B cell (primary cell): ENCODE measurements at regions not wholly inside any gene's neighbourhood (a gene's known extent, or its start where the extent isn't known, plus 50 kb on each side); places are given as distances from the start of the nearest gene placed in this dataset.

Source experiments
- ATAC-seq: fragments of 200-7000 bp; cut with Tn5 transposase; one replicate; pipeline ENCODE4 v1.10.0; 2021; ENCODE audit warnings: low read depth, mild to moderate bottlenecking, moderate number of reproducible peaks, moderate library complexity
- CTCF ChIA-PET: fragments of 350-600 bp; sonication (Branson Sonifier 250); formaldehyde crosslinking; loops from one replicate; lab custom pipeline; 2021; ENCODE audit warnings: antibody characterized with exemption, inconsistent platforms; lab: Charles Lee
- POLR2A ChIA-PET: fragments of 350-600 bp; sonication (Branson Sonifier 250); formaldehyde crosslinking; loops from one replicate; lab custom pipeline; 2021; ENCODE audit warnings: antibody characterized with exemption; lab: Charles Lee
- DNase-seq: peaks from one replicate; pipeline ENCODE4 v3.0.0; 2013
- H2AFZ ChIP-seq: 2 replicates; pipeline ENCODE4 v1.6.1; 2012; ENCODE audit warnings: mild to moderate bottlenecking, low read depth, low read length; ENCODE audit not compliant: insufficient read depth, poor library complexity, severe bottlenecking
- H3K27ac ChIP-seq, 2 donors: 1 replicate in 1 of 2; 2 replicates in 1 of 2; pipeline ENCODE4 v1.5.1; 2012 to 2013; ENCODE audit warnings: low read length in 2 of 2, mild to moderate bottlenecking in 2 of 2, moderate library complexity in 1 of 2
- H3K27me3 ChIP-seq, 4 experiments: fragments of 200-600 bp in 1 of 4; sonication (generic) in 1 of 4; replicated peaks in 1 of 4; 1 replicate in 2 of 4; 2 replicates in 2 of 4; pipeline versions ENCODE4 v1.6.1 to v1.7.0; 2013 to 2016; ENCODE audit warnings: low read length in 3 of 4, mild to moderate bottlenecking in 2 of 4, mixed read lengths in 1 of 4, moderate library complexity in 1 of 4; ENCODE audit not compliant: insufficient read depth in 4 of 4, control insufficient read depth in 3 of 4; ENCODE audit errors: control extremely low read depth in 1 of 4
- H3K36me3 ChIP-seq, 2 experiments: replicated peaks in 1 of 2; 1 replicate in 1 of 2; 2 replicates in 1 of 2; pipeline versions ENCODE4 v1.6.1 to v1.7.1; 2013; ENCODE audit warnings: low read length in 1 of 2; ENCODE audit not compliant: insufficient read depth in 2 of 2, control insufficient read depth in 1 of 2; ENCODE audit errors: control extremely low read depth in 1 of 2, extremely low read depth in 1 of 2
- H3K4me1 ChIP-seq, 2 donors: fragments of 200-600 bp in 1 of 2; sonication (generic) in 1 of 2; 1 replicate in 1 of 2; 2 replicates in 1 of 2; pipeline versions ENCODE4 v1.5.1 to v1.6.1; 2013 to 2017; ENCODE audit warnings: low read length in 2 of 2; ENCODE audit not compliant: control insufficient read depth in 2 of 2, insufficient read depth in 2 of 2
- H3K4me2 ChIP-seq: replicated peaks from 2 replicates; pipeline ENCODE3; 2012; ENCODE audit warnings: mild to moderate bottlenecking, low read depth, low read length; ENCODE audit not compliant: poor library complexity, severe bottlenecking
- H3K4me3 ChIP-seq, 5 experiments: fragments of 200-600 bp in 1 of 5; sonication (generic) in 1 of 5; 1 replicate in 3 of 5; 2 replicates in 2 of 5; pipeline versions ENCODE4 v1.5.1 to v1.7.0; 2011 to 2016; ENCODE audit warnings: low read length in 4 of 5, mild to moderate bottlenecking in 4 of 5, low read depth in 2 of 5, control low read depth in 1 of 5, moderate library complexity in 1 of 5; ENCODE audit not compliant: insufficient read depth in 1 of 5; ENCODE audit errors: control extremely low read depth in 1 of 5, extremely low read depth in 1 of 5
- H3K79me2 ChIP-seq: fragments of 200-600 bp; sonication (generic); one replicate; pipeline ENCODE4 v1.6.0; 2016; ENCODE audit warnings: low read length; ENCODE audit not compliant: control insufficient read depth, insufficient read depth
- H3K9ac ChIP-seq: fragments of 200-600 bp; sonication (generic); 2 replicates; pipeline ENCODE4 v1.6.1; 2017; ENCODE audit warnings: mild to moderate bottlenecking, low read length, moderate library complexity
- H3K9me3 ChIP-seq, 3 donors: one replicate each; pipeline versions ENCODE4 v1.6.1 to v1.7.1; 2013; ENCODE audit warnings: low read length in 2 of 3; ENCODE audit not compliant: control insufficient read depth in 2 of 3, insufficient read depth in 1 of 3; ENCODE audit errors: control extremely low read depth in 1 of 3
- H4K20me1 ChIP-seq: 2 replicates; pipeline ENCODE4 v1.6.0; 2012; ENCODE audit warnings: mild to moderate bottlenecking, low read length; ENCODE audit not compliant: insufficient read depth, control insufficient read depth, poor library complexity, severe bottlenecking
- H3K27ac Mint-ChIP-seq: one replicate; pipeline ENCODE4 v1.8.0; 2021; ENCODE audit warnings: mixed read lengths
- H3K27me3 Mint-ChIP-seq: one replicate; pipeline ENCODE4 v1.8.0; 2021; ENCODE audit warnings: mixed read lengths
- H3K4me1 Mint-ChIP-seq: one replicate; pipeline ENCODE4 v1.8.0; 2021; ENCODE audit warnings: mixed read lengths
- H3K4me3 Mint-ChIP-seq: one replicate; pipeline ENCODE4 v1.8.0; 2021; ENCODE audit warnings: mixed read lengths
- H3K9me3 Mint-ChIP-seq: one replicate; pipeline ENCODE4 v1.8.0; 2022; ENCODE audit warnings: mixed read lengths; ENCODE audit not compliant: insufficient read depth
- CTCF ChIP-seq: fragments of 200-600 bp; IDR thresholded peaks from one replicate; pipeline ENCODE4 v1.8.0; 2022; ENCODE audit warnings: antibody characterized with exemption, mild to moderate bottlenecking
- EZH2 ChIP-seq: IDR thresholded peaks from 2 replicates; pipeline ENCODE4 v1.6.1; 2012; ENCODE audit warnings: borderline replicate concordance, low read depth, mild to moderate bottlenecking, moderate library complexity, low read length; ENCODE audit not compliant: insufficient read depth, poor library complexity, severe bottlenecking
- WGBS: methylation state at CpG from one replicate; pipeline ENCODE4 v1.1.5; 2013; ENCODE audit warnings: missing lambda C conversion rate; ENCODE audit not compliant: insufficient coverage; 5-methylcytosine and 5-hydroxymethylcytosine counted together
- intact Hi-C: fragments of 100-400 bp; cut with micrococcal nuclease; formaldehyde crosslinking; loops from one replicate; pipeline ENCODE4 v1.10.0; 2022

- no peak for TF ChIP-seq EZH2
- ChIA-PET CTCF (no interaction called here), POLR2A (no interaction called here)
- Histone ChIP-seq H3K4me1 (no peaks in the 10 kb centered on the region), H3K36me3 (no peaks in the 10 kb centered on the region), H3K4me3 (no peak overlapping the region), H3K79me2 (no peaks in the 10 kb centered on the region), H3K27ac (no peak overlapping the region), H3K4me2 (no peak overlapping the region), H3K9ac (no peak overlapping the region), H3K27me3 (no peaks in the 10 kb centered on the region), H4K20me1 (no peaks in the 10 kb centered on the region), H2AFZ (no peak overlapping the region), H3K9me3 (no peaks in the 10 kb centered on the region)
- 40% methylated on average over 1 of the region's 2 CpGs for WGBS
- Mint-ChIP-seq H3K4me1 (no peaks in the 10 kb centered on the region), H3K9me3 (peaks cover 6% of the 10 kb centered on the region), H3K27ac (no peak overlapping the region), H3K27me3 (no peaks in the 10 kb centered on the region), H3K4me3 (no peak overlapping the region)
- no peak for DNase-seq
- ATAC-seq: no peak
- intact Hi-C loops: no loop called here
Observed at GRCh38 chr14:82911930-82912329, 1378.3 kb upstream of the SEL1L start.

GRCh38 chr14:82913396-82913795, 1379.7 kb upstream of the SEL1L start:
- ATAC-seq (no peak), DNase-seq (no peak)
- H3K27ac ChIP-seq: no peak overlapping the region
- H4K20me1 ChIP-seq: no peaks in the 10 kb centered on the region
- no peaks in the 10 kb centered on the region for H3K27me3 ChIP-seq
- H2AFZ ChIP-seq: no peak overlapping the region
- Mint-ChIP-seq H3K9me3 (peaks cover 9% of the 10 kb centered on the region), H3K4me3 (no peak overlapping the region), H3K27me3 (no peaks in the 10 kb centered on the region), H3K27ac (no peak overlapping the region), H3K4me1 (no peaks in the 10 kb centered on the region)
- ChIA-PET CTCF (no interaction called here), POLR2A (no interaction called here)
- H3K36me3 ChIP-seq: no peaks in the 10 kb centered on the region
- H3K4me3 ChIP-seq: no peak overlapping the region
- H3K4me2 ChIP-seq: no peak overlapping the region
- H3K4me1 ChIP-seq: no peaks in the 10 kb centered on the region
- intact Hi-C loops: no loop called here
- H3K79me2 ChIP-seq: no peaks in the 10 kb centered on the region
- TF ChIP-seq CTCF (no peak), EZH2 (no peak)
- H3K9me3 ChIP-seq: no peaks in the 10 kb centered on the region
- H3K9ac ChIP-seq: no peak overlapping the region
